ENCODE measurements at regions not wholly inside any gene's neighbourhood (a gene's known extent, or its start where the extent isn't known, plus 50 kb on each side); places are given as distances from the start of the nearest gene placed in this dataset.

DNA sequence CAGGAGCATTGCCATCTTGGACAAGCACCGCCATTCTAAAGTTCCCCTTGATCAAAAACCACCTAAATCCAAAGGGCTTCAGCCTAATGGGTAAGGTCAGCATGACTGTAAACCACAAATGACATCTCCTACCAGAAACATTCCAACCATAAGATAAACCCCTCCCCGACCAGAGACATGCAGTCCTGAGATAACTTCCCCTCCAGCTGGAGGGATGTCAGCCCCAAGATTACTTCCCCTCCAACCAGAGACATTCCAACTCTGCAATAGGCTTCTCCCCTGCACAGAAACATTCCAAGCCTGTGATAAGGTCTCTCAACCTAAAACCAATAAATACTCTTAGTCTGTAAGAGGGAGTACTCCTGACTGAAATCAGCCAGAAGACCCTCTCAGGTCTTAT lies 62.7 kb upstream of the DNAJC19 start:
- no peak for DNase-seq

DNA sequence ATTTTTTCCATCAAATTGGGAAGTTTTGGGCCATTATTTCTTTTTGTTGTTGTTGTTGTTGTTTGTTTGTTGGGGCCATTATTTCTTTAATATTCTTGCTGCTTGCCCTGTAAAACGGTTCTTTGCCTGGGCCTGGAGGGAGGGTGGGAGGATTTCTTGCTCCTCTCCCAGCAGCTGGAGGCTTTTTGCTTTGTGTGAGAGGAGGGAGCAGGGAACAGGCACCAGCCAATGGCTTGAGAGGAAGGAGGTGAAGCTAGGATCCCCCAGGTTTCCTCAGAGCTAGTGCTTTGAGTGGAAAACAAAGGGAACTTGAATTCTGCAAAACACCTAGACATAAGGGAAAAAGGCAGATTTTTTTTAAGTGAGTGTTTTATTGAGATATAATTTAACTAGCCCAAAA lies 61.2 kb upstream of the DNAJC19 start:
- DNase-seq, result no peak

DNA sequence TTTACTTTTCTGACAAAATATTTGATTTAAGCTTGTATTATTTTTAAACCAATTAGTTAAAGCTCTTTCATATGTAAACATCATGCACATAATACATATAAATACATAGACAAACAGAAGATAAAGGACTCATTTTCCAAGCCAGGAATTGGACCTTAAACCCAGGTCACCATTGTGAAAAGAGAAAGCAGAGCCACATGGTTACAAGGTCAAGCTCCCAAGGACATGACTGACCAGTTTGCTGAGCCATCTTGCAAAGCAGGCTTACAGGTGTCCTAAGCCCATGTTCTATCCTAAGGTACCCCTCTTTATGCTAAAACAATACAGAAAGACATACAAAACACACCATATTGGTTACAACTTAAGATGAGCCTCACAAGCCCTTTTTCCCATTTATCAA lies 50.5 kb upstream of the DNAJC19 start:
- DNase-seq, result no peak

All from fibroblast of skin of right biceps (primary cell).